H1 (cell line): ENCODE measurements at regions not wholly inside any gene's neighbourhood (a gene's known extent, or its start where the extent isn't known, plus 50 kb on each side); places are given as distances from the start of the nearest gene placed in this dataset.

Source experiments
- CTCF ChIA-PET: fragments of 300-600 bp; sonication (Branson Sonifier 250); formaldehyde crosslinking; loops from one replicate; lab custom pipeline; 2021; ENCODE audit not compliant: partially characterized antibody; lab: Charles Lee
- POLR2A ChIA-PET: fragments of 300-600 bp; sonication (Branson Sonifier 250); formaldehyde crosslinking; loops from one replicate; lab custom pipeline; 2021; ENCODE audit warnings: inconsistent platforms; ENCODE audit not compliant: partially characterized antibody; lab: Charles Lee
- DNase-seq, 2 experiments: peaks; one replicate each; pipeline versions ENCODE4 v3.0.0 to v3.0.0-alpha.2; 2010 to 2022; ENCODE audit warnings: low spot score in 2 of 2, low read depth in 1 of 2, mixed read lengths in 1 of 2
- FAIRE-seq: peaks from 2 replicates; lab custom pipeline; 2011; peaks lifted over from hg19 to GRCh38; lab: Jason Lieb, UNC
- H2AFZ ChIP-seq: 2 replicates; pipeline ENCODE4 v1.8.1; 2012; ENCODE audit warnings: low read length, inconsistent platforms
- H2AK5ac ChIP-seq: 2 replicates; pipeline ENCODE4 v1.6.1; 2013; ENCODE audit warnings: low read depth, low read length
- H2BK120ac ChIP-seq: replicated peaks from 2 replicates; pipeline ENCODE3; 2013; ENCODE audit warnings: low read depth, low read length, inconsistent platforms
- H2BK12ac ChIP-seq: 2 replicates; pipeline ENCODE4 v1.6.1; 2013; ENCODE audit warnings: low read depth, low read length
- H2BK15ac ChIP-seq: 2 replicates; pipeline ENCODE4 v1.6.1; 2013; ENCODE audit warnings: low read length
- H2BK20ac ChIP-seq: 2 replicates; pipeline ENCODE4 v1.6.1; 2013; ENCODE audit warnings: low read length
- H2BK5ac ChIP-seq: 2 replicates; pipeline ENCODE4 v1.6.1; 2013; ENCODE audit warnings: low read depth, low read length
- H3K14ac ChIP-seq: 2 replicates; pipeline ENCODE4 v1.6.1; 2013; ENCODE audit warnings: inconsistent platforms; ENCODE audit not compliant: insufficient read length
- H3K18ac ChIP-seq: 2 replicates; pipeline ENCODE4 v1.6.1; 2013; ENCODE audit warnings: low read length; ENCODE audit errors: extremely low read depth
- H3K23ac ChIP-seq: 2 replicates; pipeline ENCODE4 v1.6.1; 2013; ENCODE audit warnings: inconsistent platforms; ENCODE audit not compliant: insufficient read length
- H3K23me2 ChIP-seq: 2 replicates; pipeline ENCODE4 v1.6.1; 2013; ENCODE audit warnings: low read depth, low read length
- H3K27ac ChIP-seq: 2 replicates; pipeline ENCODE4 v1.6.1; 2011; ENCODE audit warnings: low read depth, low read length, inconsistent platforms
- H3K27me3 ChIP-seq, 4 experiments: replicated peaks in 1 of 4; 1 replicate in 1 of 4; 2 replicates in 3 of 4; pipeline versions ENCODE4 v1.6.1 to v1.8.1; 2011 to 2013; ENCODE audit warnings: low read length in 3 of 4, mild to moderate bottlenecking in 3 of 4, inconsistent platforms in 2 of 4, mixed read lengths in 2 of 4, moderate library complexity in 1 of 4; ENCODE audit not compliant: control insufficient read depth in 3 of 4, insufficient read depth in 3 of 4; ENCODE audit errors: extremely low read depth in 1 of 4
- H3K36me3 ChIP-seq, 4 experiments: 2 replicates each; pipeline versions ENCODE4 v1.6.1 to v1.8.1; 2011 to 2013; ENCODE audit warnings: mild to moderate bottlenecking in 4 of 4, low read length in 3 of 4, moderate library complexity in 2 of 4, control low read depth in 1 of 4, inconsistent platforms in 1 of 4; ENCODE audit not compliant: insufficient read depth in 4 of 4, control insufficient read depth in 2 of 4
- H3K4ac ChIP-seq: replicated peaks from 2 replicates; pipeline ENCODE3; 2013; ENCODE audit warnings: low read length, low read depth, mixed read lengths, inconsistent platforms; ENCODE audit not compliant: insufficient read length
- H3K4me1 ChIP-seq, 4 experiments: replicated peaks in 1 of 4; 1 replicate in 1 of 4; 2 replicates in 3 of 4; pipeline versions ENCODE4 v1.6.1 to v1.8.1; 2011 to 2013; ENCODE audit warnings: low read length in 3 of 4, inconsistent platforms in 2 of 4, mixed read lengths in 1 of 4; ENCODE audit not compliant: insufficient read depth in 4 of 4, control insufficient read depth in 3 of 4
- H3K4me2 ChIP-seq, 2 experiments: 2 replicates each; pipeline versions ENCODE4 v1.6.1 to v1.8.1; 2011 to 2013; ENCODE audit warnings: low read depth in 2 of 2, low read length in 2 of 2, control low read depth in 1 of 2, inconsistent platforms in 1 of 2, mild to moderate bottlenecking in 1 of 2; ENCODE audit not compliant: insufficient read depth in 1 of 2
- H3K4me3 ChIP-seq, 4 experiments: fragments of 200-600, 300-600 bp in 1 of 4; sonication (generic), shearing (Covaris generic), sonication (Bioruptor Twin) in 1 of 4; 2 replicates each; pipeline versions ENCODE4 v1.5.1 to v1.8.1; 2011 to 2016; ENCODE audit warnings: low read length in 4 of 4, low read depth in 3 of 4, control low read depth in 2 of 4, inconsistent platforms in 2 of 4, mild to moderate bottlenecking in 2 of 4, mixed read lengths in 1 of 4, moderate library complexity in 1 of 4; ENCODE audit not compliant: insufficient read depth in 2 of 4; ENCODE audit errors: extremely low read depth in 1 of 4
- H3K56ac ChIP-seq: replicated peaks from 2 replicates; pipeline ENCODE3; 2013; ENCODE audit warnings: low read depth, mild to moderate bottlenecking, mixed read lengths, low read length, inconsistent platforms; ENCODE audit not compliant: insufficient read length
- H3K79me1 ChIP-seq: 2 replicates; pipeline ENCODE4 v1.6.1; 2013; ENCODE audit warnings: low read depth, low read length, control low read depth
- H3K79me2 ChIP-seq, 2 experiments: 2 replicates each; pipeline versions ENCODE4 v1.6.1 to v1.8.1; 2012 to 2013; ENCODE audit warnings: low read length in 2 of 2, mild to moderate bottlenecking in 2 of 2, inconsistent platforms in 1 of 2; ENCODE audit not compliant: insufficient read depth in 2 of 2, control insufficient read depth in 1 of 2
- H3K9ac ChIP-seq, 4 experiments: replicated peaks in 1 of 4; 1 replicate in 1 of 4; 2 replicates in 3 of 4; pipeline versions ENCODE4 v1.6.1 to v1.8.1; 2011 to 2013; ENCODE audit warnings: low read depth in 3 of 4, low read length in 3 of 4, control low read depth in 2 of 4, mild to moderate bottlenecking in 2 of 4, moderate library complexity in 2 of 4, inconsistent platforms in 1 of 4; ENCODE audit errors: extremely low read depth in 1 of 4
- H3K9me3 ChIP-seq, 2 experiments: 2 replicates each; pipeline versions ENCODE4 v1.6.1 to v1.8.1; 2012 to 2013; ENCODE audit warnings: mild to moderate bottlenecking in 2 of 2, moderate library complexity in 2 of 2, control low read depth in 1 of 2, inconsistent platforms in 1 of 2, low read depth in 1 of 2, low read length in 1 of 2, mixed read lengths in 1 of 2; ENCODE audit not compliant: insufficient read depth in 2 of 2
- H4K20me1 ChIP-seq, 2 experiments: replicated peaks in 1 of 2; 2 replicates each; pipeline versions ENCODE3 to v1.8.1; 2011 to 2013; ENCODE audit warnings: inconsistent platforms in 2 of 2, low read length in 2 of 2, mild to moderate bottlenecking in 1 of 2; ENCODE audit not compliant: insufficient read depth in 2 of 2, control insufficient read depth in 1 of 2
- H4K5ac ChIP-seq: 2 replicates; pipeline ENCODE4 v1.6.1; 2013; ENCODE audit warnings: low read length, low read depth, mixed read lengths, inconsistent platforms; ENCODE audit not compliant: insufficient read length
- H4K8ac ChIP-seq: 2 replicates; pipeline ENCODE4 v1.8.0; 2013; ENCODE audit warnings: mild to moderate bottlenecking, moderate library complexity, low read length, inconsistent platforms; ENCODE audit not compliant: insufficient read depth; ENCODE audit errors: extremely low read depth
- H4K91ac ChIP-seq: replicated peaks from 2 replicates; pipeline ENCODE3; 2013; ENCODE audit warnings: low read length, mixed read lengths, inconsistent platforms; ENCODE audit not compliant: insufficient read length
- ASH2L ChIP-seq: fragments of 200-600, 300-600 bp; sonication (generic); IDR thresholded peaks from one replicate; pipeline ENCODE4 v1.7.1; 2017; ENCODE audit warnings: low read length
- ATF3 ChIP-seq: IDR thresholded peaks from 2 replicates; pipeline ENCODE4 v1.6.1; 2011; ENCODE audit warnings: low read depth, mild to moderate bottlenecking, low read length; ENCODE audit not compliant: insufficient read depth
- CBX8 ChIP-seq: fragments of 300-800, 300-1000 bp; sonication (generic); IDR thresholded peaks from 2 replicates; pipeline ENCODE4 v1.7.1; 2016; ENCODE audit warnings: low read depth, low read length, borderline replicate concordance
- CREB1 ChIP-seq: IDR thresholded peaks from 2 replicates; pipeline ENCODE4 v1.6.1; 2012; ENCODE audit warnings: inconsistent platforms
- EP300 ChIP-seq, 2 experiments: IDR thresholded peaks; 1 replicate in 1 of 2; 2 replicates in 1 of 2; pipeline ENCODE4 v1.6.1; 2011 to 2012; ENCODE audit warnings: low read depth in 2 of 2, low read length in 2 of 2, mild to moderate bottlenecking in 2 of 2, borderline replicate concordance in 1 of 2, inconsistent platforms in 1 of 2, moderate library complexity in 1 of 2
- EZH2 ChIP-seq: fragments of 200-600 bp; sonication (generic); IDR thresholded peaks from 2 replicates; pipeline ENCODE4 v1.7.1; 2012; ENCODE audit warnings: low read depth, mild to moderate bottlenecking, moderate library complexity, low read length, inconsistent platforms; ENCODE audit not compliant: severe bottlenecking
- FOSL1 ChIP-seq: IDR thresholded peaks from 2 replicates; pipeline ENCODE4 v1.6.1; 2011; ENCODE audit warnings: mild to moderate bottlenecking, low read depth, low read length, moderate library complexity; ENCODE audit not compliant: insufficient read depth
- HDAC2 ChIP-seq, 2 experiments: fragments of 300-600 bp in 1 of 2; sonication (generic) in 1 of 2; IDR thresholded peaks; 2 replicates each; pipeline ENCODE4 v1.6.1; 2011 to 2012; ENCODE audit warnings: low read depth in 2 of 2, low read length in 2 of 2, mild to moderate bottlenecking in 2 of 2, moderate library complexity in 2 of 2, borderline replicate concordance in 1 of 2, inconsistent platforms in 1 of 2
- POLR2A ChIP-seq, 2 experiments: IDR thresholded peaks; 1 replicate in 1 of 2; 2 replicates in 1 of 2; pipeline ENCODE4 v1.6.1; 2011; ENCODE audit warnings: low read depth in 2 of 2, low read length in 2 of 2, mild to moderate bottlenecking in 2 of 2; ENCODE audit errors: control extremely low read depth in 1 of 2
- RAD21 ChIP-seq, 2 experiments: IDR thresholded peaks in 1 of 2; conservative IDR thresholded peaks in 1 of 2; 2 replicates each; pipeline ENCODE4 v1.6.1; 2011; ENCODE audit warnings: low read depth in 2 of 2, low read length in 2 of 2, improper control_type of control experiment in 1 of 2, inconsistent platforms in 1 of 2, mild to moderate bottlenecking in 1 of 2, moderate library complexity in 1 of 2
- SIX5 ChIP-seq: IDR thresholded peaks from 2 replicates; pipeline ENCODE4 v1.6.1; 2011; ENCODE audit warnings: mild to moderate bottlenecking, low read depth, low read length
- SP4 ChIP-seq: IDR thresholded peaks from 2 replicates; pipeline ENCODE4 v1.6.1; 2012; ENCODE audit warnings: low read length, inconsistent platforms
- SUZ12 ChIP-seq: fragments of 200-600 bp; sonication (generic); IDR thresholded peaks from 2 replicates; pipeline ENCODE4 v1.6.1; 2012; ENCODE audit warnings: mild to moderate bottlenecking, inconsistent platforms, low read length, moderate library complexity, mixed read lengths
- TBP ChIP-seq: IDR thresholded peaks from 2 replicates; pipeline ENCODE4 v1.6.1; 2011; ENCODE audit warnings: low read depth, low read length, improper control_type of control experiment
- WGBS, 2 experiments: shearing (Covaris generic) in 1 of 2; methylation state at CpG; one replicate each; pipeline versions ENCODE4 v1.1.6 to v1.1.7; 2013 to 2015; ENCODE audit warnings: low lambda C conversion rate in 2 of 2, mixed read lengths in 2 of 2, inconsistent platforms in 1 of 2, low coverage in 1 of 2, missing lambda C conversion rate in 1 of 2; ENCODE audit not compliant: insufficient replicate concordance in 2 of 2, insufficient coverage in 1 of 2, insufficient read length in 1 of 2; ENCODE audit errors: extremely low coverage in 1 of 2, missing lambda C conversion rate in 1 of 2; 5-methylcytosine and 5-hydroxymethylcytosine counted together

DNA sequence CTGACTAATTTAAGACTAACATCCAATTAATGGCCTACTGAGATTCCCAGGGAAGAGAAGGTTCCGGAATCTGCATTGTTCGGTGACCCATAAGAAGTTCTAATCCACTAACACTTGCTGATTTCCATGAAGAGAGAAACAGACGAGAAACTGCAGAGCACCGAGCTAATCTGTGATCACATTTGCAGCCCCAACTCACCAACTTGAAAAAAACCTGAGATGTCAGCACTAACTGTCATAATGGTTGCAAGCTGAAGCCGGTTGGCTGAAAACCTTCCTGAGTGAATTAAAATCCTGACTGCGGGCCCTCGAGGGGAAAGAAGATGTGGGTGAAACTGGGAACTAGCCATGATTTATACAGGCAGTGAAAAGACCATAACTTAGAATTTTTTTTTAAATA, 204.8 kb upstream of the IGF1R start:
- Histone ChIP-seq H2BK120ac (no peak overlapping the region), H3K9me3 (peaks cover 9 to 14% of the 10 kb centered on the region in 2 experiments; a peak in 3 of 4 replicates), H4K8ac (no peak overlapping the region), H3K23ac (no peak overlapping the region), H3K79me1 (no peaks in the 10 kb centered on the region), H3K36me3 (no peaks in the 10 kb centered on the region), H2BK5ac (no peak overlapping the region), H3K27me3 (no peaks in the 10 kb centered on the region; a peak in 1 of 7 replicates), H3K4me3 (no peak overlapping the region), H2AK5ac (no peak overlapping the region), H4K20me1 (no peaks in the 10 kb centered on the region), H3K27ac (no peak overlapping the region), H3K4me2 (no peak overlapping the region), H3K4me1 (no peaks in the 10 kb centered on the region), H3K23me2 (no peaks in the 10 kb centered on the region), H3K18ac (no peak overlapping the region), H4K5ac (no peak overlapping the region), H2BK15ac (no peak overlapping the region), H3K14ac (no peak overlapping the region), H2BK20ac (no peak overlapping the region), H3K9ac (no peak overlapping the region), H3K79me2 (no peaks in the 10 kb centered on the region), H3K56ac (no peak overlapping the region), H2AFZ (no peak overlapping the region), H3K4ac (no peak overlapping the region), H4K91ac (no peak overlapping the region), H2BK12ac (no peak overlapping the region)
- WGBS, 2 experiments = 87% methylated on average over 7 of the region's 7 CpGs; no CpG with 5 or more reads in 1 of the 2 experiments
- POLR2A ChIA-PET = no interaction called here
- CTCF ChIA-PET = interaction anchor here (0.6 to 7.1 kb wide), 19 partner anchors 7 to 635 kb away, joined by 3 to 66 read pairs (median 4); no protein-coding TSS in a partner anchor
- FAIRE-seq = no peak
- no peak for DNase-seq
- TF ChIP-seq RAD21 (IDR thresholded peaks at IDR 0.05 in 1 of 2, conservative IDR thresholded peaks at IDR 0.05 in 1 of 2; ENCODE audit: low read depth in 2 of 2, low read length in 2 of 2) (no peak), SP4 (no peak), TBP (no peak), SUZ12 (no peak), HDAC2 (IDR thresholded peaks at IDR 0.05; ENCODE audit: borderline replicate concordance in 1 of 2, low read depth in 2 of 2, low read length in 2 of 2) (no peak), ATF3 (no peak), EP300 (IDR thresholded peaks at IDR 0.05; ENCODE audit: borderline replicate concordance in 1 of 2, low read depth in 2 of 2, low read length in 2 of 2) (no peak), EZH2 (no peak), SIX5 (no peak), POLR2A (IDR thresholded peaks at IDR 0.05; ENCODE audit: control extremely low read depth in 1 of 2, low read depth in 2 of 2, low read length in 2 of 2) (no peak), FOSL1 (no peak), CREB1 (no peak), ASH2L (no peak), CBX8 (no peak)
